ENCODE measurements at regions not wholly inside any gene's neighbourhood (a gene's known extent, or its start where the extent isn't known, plus 50 kb on each side); places are given as distances from the start of the nearest gene placed in this dataset.

DNA sequence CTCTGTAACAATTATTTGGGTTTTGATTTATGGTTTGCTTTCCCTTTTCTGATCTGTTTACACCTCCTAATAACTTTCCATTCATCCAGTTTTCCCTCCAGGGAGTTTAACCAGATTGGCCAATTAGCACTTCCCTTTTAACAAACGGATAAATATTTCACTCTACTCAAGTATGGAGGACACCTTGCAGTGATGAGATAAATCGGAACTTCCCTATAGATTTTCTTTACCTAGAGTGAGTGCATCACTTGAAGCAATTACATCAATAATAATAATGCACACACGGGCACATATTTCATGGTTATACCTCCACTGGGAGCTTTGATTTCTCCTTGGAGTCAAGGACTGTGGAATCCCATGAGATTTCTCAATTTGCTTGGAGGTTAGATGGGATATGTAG lies 239.1 kb upstream of the CFAP20DC start:
- H3K9me3 Mint-ChIP-seq, result no peaks in the 10 kb centered on the region
- DNase-seq (ENCODE audit: low spot score in 2 of 2) (no peak), ATAC-seq (replicated peaks; ENCODE audit: extremely low read depth, poor library complexity, severe bottlenecking) (no peak)
- H3K4me1 Mint-ChIP-seq, result peaks cover 8% of the 10 kb centered on the region
- no peak overlapping the region for H3K4me3 Mint-ChIP-seq
- H3K36me3 Mint-ChIP-seq (ENCODE audit: insufficient read depth), result peaks cover 1% of the 10 kb centered on the region
- no peak overlapping the region for H3K27ac Mint-ChIP-seq (ENCODE audit: low read depth)
- no peaks in the 10 kb centered on the region for H3K27me3 Mint-ChIP-seq

- no peak overlapping the region for H3K27ac Mint-ChIP-seq (ENCODE audit: low read depth)
- H3K27me3 Mint-ChIP-seq, result no peaks in the 10 kb centered on the region
- ATAC-seq (replicated peaks; ENCODE audit: extremely low read depth, poor library complexity, severe bottlenecking) (no peak), DNase-seq (ENCODE audit: low spot score in 2 of 2) (no peak)
- no peak overlapping the region for H3K4me3 Mint-ChIP-seq
- H3K36me3 Mint-ChIP-seq (ENCODE audit: insufficient read depth), result peaks cover 1% of the 10 kb centered on the region
- no peaks in the 10 kb centered on the region for H3K9me3 Mint-ChIP-seq
- H3K4me1 Mint-ChIP-seq, result peaks cover 8% of the 10 kb centered on the region
Measured at GRCh38 chr3:59286791-59287531, 237.1 kb upstream of the CFAP20DC start.

- no peak for DNase-seq (ENCODE audit: low spot score in 2 of 2)
- Mint-ChIP-seq H3K27me3 (no peaks in the 10 kb centered on the region), H3K36me3 (ENCODE audit: insufficient read depth) (peaks cover 1% of the 10 kb centered on the region), H3K9me3 (no peaks in the 10 kb centered on the region), H3K27ac (ENCODE audit: low read depth) (no peak overlapping the region), H3K4me1 (peaks cover 6% of the 10 kb centered on the region), H3K4me3 (no peak overlapping the region)
- no peak for ATAC-seq (replicated peaks; ENCODE audit: extremely low read depth, poor library complexity, severe bottlenecking)
Measured at GRCh38 chr3:59285560-59285959, 235.7 kb upstream of the CFAP20DC start.

DNA sequence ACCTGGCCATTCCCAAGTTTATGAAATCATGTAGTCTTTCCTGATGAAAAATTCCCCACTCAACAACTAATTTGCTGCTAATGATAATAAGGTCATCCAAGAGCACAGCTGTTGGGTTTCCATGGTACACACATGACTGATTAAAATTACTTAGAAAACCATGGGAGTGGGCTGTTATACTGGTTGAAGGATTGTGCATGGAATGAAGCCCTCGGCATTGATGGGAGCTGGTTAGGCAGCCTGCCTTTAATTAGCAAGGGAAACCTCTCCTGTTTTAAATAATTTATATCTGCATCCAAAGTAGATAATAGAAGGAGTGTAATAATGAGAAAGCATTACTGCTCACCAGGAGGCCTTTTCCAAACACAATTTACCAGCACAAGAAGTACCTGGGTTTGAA lies 235.1 kb upstream of the CFAP20DC start:
- Mint-ChIP-seq H3K27ac (ENCODE audit: low read depth) (no peak overlapping the region), H3K4me1 (no peaks in the 10 kb centered on the region), H3K36me3 (ENCODE audit: insufficient read depth) (peaks cover 1% of the 10 kb centered on the region), H3K27me3 (no peaks in the 10 kb centered on the region), H3K9me3 (no peaks in the 10 kb centered on the region), H3K4me3 (no peak overlapping the region)
- no peak for DNase-seq (ENCODE audit: low spot score in 2 of 2)
- ATAC-seq (replicated peaks; ENCODE audit: extremely low read depth, poor library complexity, severe bottlenecking), result no peak

DNA sequence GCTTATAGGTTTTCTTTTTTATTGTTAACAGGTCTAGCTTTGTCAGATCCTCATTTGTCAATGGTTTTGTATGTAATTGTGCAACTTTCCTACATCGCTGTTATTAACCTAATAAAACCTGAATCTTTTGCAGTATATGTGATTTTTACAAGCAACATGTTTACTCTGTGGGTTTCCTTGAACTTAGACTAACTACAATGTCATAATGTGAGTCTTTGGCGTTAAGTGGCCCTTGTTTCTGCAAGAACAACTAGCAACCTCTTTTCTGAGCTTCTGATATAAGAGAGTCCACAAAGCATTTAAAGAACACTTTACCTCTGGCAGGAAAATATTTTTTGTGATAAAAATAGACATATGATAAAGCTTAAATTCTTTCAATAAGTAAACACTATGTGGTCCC lies 230.3 kb upstream of the CFAP20DC start:
- Mint-ChIP-seq H3K9me3 (no peaks in the 10 kb centered on the region), H3K4me3 (no peak overlapping the region), H3K27ac (ENCODE audit: low read depth) (no peak overlapping the region), H3K4me1 (no peaks in the 10 kb centered on the region), H3K27me3 (no peaks in the 10 kb centered on the region), H3K36me3 (ENCODE audit: insufficient read depth) (no peaks in the 10 kb centered on the region)
- no peak for ATAC-seq (replicated peaks; ENCODE audit: extremely low read depth, poor library complexity, severe bottlenecking)
- DNase-seq (ENCODE audit: low spot score in 2 of 2), result no peak

DNA sequence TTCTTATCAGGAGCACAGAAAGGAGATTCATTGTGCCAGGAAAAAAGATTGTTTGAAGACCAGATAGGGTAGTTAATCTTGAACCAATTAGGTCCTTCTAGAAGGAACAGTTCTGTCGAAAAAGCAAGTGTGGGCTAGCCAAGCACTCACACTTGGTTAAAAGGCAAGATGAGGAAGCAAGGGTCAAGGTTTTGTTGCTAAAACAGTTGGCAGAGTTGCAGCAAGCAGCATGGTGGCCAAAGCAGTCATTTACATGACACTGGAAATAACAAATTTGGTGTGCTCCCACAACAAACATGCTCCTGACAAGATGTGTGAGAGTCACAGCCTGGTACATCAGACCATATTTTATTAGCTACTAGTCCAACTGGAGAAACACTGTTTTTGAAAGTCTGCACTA lies 228.0 kb upstream of the CFAP20DC start:
- Mint-ChIP-seq H3K4me3 (no peak overlapping the region), H3K27ac (ENCODE audit: low read depth) (no peak overlapping the region), H3K36me3 (ENCODE audit: insufficient read depth) (no peaks in the 10 kb centered on the region), H3K4me1 (no peaks in the 10 kb centered on the region), H3K9me3 (no peaks in the 10 kb centered on the region), H3K27me3 (no peaks in the 10 kb centered on the region)
- DNase-seq (ENCODE audit: low spot score in 2 of 2), result no peak
- ATAC-seq (replicated peaks; ENCODE audit: extremely low read depth, poor library complexity, severe bottlenecking), result no peak

DNA sequence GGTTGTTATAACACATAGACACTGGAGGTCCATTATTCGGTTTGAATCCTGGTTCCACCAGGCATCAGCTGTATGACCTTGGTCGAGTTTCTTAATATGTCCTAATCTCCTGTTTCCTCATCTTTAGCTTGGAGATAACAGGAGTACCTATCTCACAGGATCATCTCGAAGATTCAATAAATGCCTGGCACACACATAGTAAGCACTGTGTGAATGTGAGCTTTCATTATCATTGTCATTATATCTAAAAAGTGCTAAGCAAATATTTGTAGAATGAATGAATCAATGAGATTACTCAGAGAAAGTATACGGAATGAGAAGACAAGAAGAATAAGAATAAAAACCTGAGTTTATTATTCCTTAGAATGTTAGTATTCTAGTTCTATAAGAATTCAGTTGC lies 227.4 kb upstream of the CFAP20DC start:
- no peaks in the 10 kb centered on the region for H3K27me3 Mint-ChIP-seq
- H3K4me1 Mint-ChIP-seq, result no peaks in the 10 kb centered on the region
- H3K27ac Mint-ChIP-seq (ENCODE audit: low read depth), result no peak overlapping the region
- H3K4me3 Mint-ChIP-seq, result no peak overlapping the region
- ATAC-seq (replicated peaks; ENCODE audit: extremely low read depth, poor library complexity, severe bottlenecking) (no peak), DNase-seq (ENCODE audit: low spot score in 2 of 2) (no peak)
- H3K9me3 Mint-ChIP-seq, result no peaks in the 10 kb centered on the region
- H3K36me3 Mint-ChIP-seq (ENCODE audit: insufficient read depth), result no peaks in the 10 kb centered on the region

DNA sequence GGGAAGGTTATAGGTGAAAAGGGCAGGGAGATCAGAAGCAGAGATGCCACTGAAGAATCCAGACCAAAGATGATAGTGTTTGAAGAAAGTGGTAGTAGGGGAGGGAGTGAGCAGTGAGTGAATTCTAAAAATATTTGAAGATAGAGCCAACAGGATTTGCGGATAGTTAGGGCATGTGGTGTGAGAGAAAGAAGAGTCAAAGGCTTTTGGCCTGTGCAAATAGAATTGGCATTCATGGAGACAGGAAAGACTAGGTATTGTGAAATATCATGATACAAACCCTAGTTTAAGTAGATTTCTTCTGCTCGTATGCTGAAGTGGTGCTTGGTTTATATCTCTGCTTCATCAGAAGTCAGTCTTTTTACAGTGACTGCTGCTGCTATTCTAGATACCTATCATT lies 224.2 kb upstream of the CFAP20DC start:
- ATAC-seq (replicated peaks; ENCODE audit: extremely low read depth, poor library complexity, severe bottlenecking), result no peak
- no peak overlapping the region for H3K27ac Mint-ChIP-seq (ENCODE audit: low read depth)
- no peaks in the 10 kb centered on the region for H3K36me3 Mint-ChIP-seq (ENCODE audit: insufficient read depth)
- DNase-seq (ENCODE audit: low spot score in 2 of 2), result no peak
- H3K27me3 Mint-ChIP-seq, result no peaks in the 10 kb centered on the region
- H3K4me1 Mint-ChIP-seq, result no peaks in the 10 kb centered on the region
- no peak overlapping the region for H3K4me3 Mint-ChIP-seq
- H3K9me3 Mint-ChIP-seq, result no peaks in the 10 kb centered on the region

DNA sequence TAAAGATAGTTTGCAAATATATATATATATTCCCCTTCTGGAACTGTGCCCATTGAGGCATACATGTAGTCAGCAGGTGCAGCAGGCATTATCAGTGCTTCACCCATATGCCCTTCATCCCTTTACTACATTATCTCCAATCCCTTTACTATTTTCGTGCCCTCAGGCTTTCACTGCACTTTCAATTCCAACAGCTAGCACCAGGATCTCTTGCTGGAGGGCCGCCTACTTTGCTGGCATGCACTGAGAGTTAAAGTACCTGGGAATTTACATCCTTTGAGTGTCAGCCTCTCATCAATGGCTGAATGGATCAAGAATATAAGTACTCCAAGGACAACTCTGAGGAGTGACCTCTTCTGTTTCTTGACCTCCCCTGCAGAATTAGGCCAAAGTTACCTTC lies 222.1 kb upstream of the CFAP20DC start:
- Mint-ChIP-seq H3K27ac (ENCODE audit: low read depth) (no peak overlapping the region), H3K4me3 (no peak overlapping the region), H3K4me1 (no peaks in the 10 kb centered on the region), H3K27me3 (no peaks in the 10 kb centered on the region), H3K36me3 (ENCODE audit: insufficient read depth) (no peaks in the 10 kb centered on the region), H3K9me3 (no peaks in the 10 kb centered on the region)
- ATAC-seq (replicated peaks; ENCODE audit: extremely low read depth, poor library complexity, severe bottlenecking) (no peak), DNase-seq (ENCODE audit: low spot score in 2 of 2) (no peak)

DNA sequence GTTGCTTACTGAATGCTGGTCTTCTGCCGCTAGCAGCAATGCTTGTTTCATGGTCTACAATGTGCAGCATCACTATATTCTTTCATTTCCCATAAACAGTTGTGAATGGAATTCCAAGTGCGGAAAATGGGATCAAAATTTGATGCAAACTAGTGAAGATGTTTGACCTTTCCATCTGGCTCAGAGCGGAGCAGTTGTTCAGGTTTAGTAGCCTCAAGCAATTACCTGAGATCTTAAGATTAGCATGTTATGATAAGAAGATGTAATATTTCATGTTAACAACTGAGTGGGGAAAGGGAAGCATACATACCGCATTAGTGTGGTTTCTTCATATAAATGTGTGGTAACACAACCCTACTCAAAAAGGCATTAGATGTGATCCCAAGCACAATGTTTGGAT lies 221.1 kb upstream of the CFAP20DC start:
- no peaks in the 10 kb centered on the region for H3K27me3 Mint-ChIP-seq
- no peak overlapping the region for H3K4me3 Mint-ChIP-seq
- H3K9me3 Mint-ChIP-seq, result no peaks in the 10 kb centered on the region
- H3K27ac Mint-ChIP-seq (ENCODE audit: low read depth), result no peak overlapping the region
- no peaks in the 10 kb centered on the region for H3K36me3 Mint-ChIP-seq (ENCODE audit: insufficient read depth)
- DNase-seq (ENCODE audit: low spot score in 2 of 2) (no peak), ATAC-seq (replicated peaks; ENCODE audit: extremely low read depth, poor library complexity, severe bottlenecking) (no peak)
- H3K4me1 Mint-ChIP-seq, result no peaks in the 10 kb centered on the region

DNA sequence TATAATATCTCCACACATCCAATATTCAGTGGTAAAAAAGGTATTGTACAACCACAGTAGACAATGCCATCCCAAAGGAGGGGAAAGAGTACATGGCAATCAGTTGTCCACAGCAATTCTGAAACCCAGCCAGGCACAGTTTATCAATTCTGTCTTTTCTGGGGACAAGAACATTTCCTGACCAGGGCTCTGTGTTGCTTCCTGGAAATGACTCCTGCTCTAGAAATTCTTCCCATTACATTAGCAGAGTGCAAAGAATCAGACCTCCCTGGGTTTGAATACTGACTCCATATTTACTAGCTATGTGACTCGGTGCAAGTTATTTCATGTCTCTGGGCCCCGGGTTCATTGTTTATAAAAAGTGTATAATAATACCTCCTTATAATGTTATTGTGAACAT lies 220.4 kb upstream of the CFAP20DC start:
- no peaks in the 10 kb centered on the region for H3K36me3 Mint-ChIP-seq (ENCODE audit: insufficient read depth)
- H3K9me3 Mint-ChIP-seq, result no peaks in the 10 kb centered on the region
- DNase-seq (ENCODE audit: low spot score in 2 of 2) (no peak), ATAC-seq (replicated peaks; ENCODE audit: extremely low read depth, poor library complexity, severe bottlenecking) (no peak)
- H3K4me1 Mint-ChIP-seq, result no peaks in the 10 kb centered on the region
- H3K27ac Mint-ChIP-seq (ENCODE audit: low read depth), result no peak overlapping the region
- no peak overlapping the region for H3K4me3 Mint-ChIP-seq
- no peaks in the 10 kb centered on the region for H3K27me3 Mint-ChIP-seq

- no peaks in the 10 kb centered on the region for H3K27me3 Mint-ChIP-seq
- H3K27ac Mint-ChIP-seq (ENCODE audit: low read depth), result no peak overlapping the region
- H3K36me3 Mint-ChIP-seq (ENCODE audit: insufficient read depth), result no peaks in the 10 kb centered on the region
- no peak overlapping the region for H3K4me3 Mint-ChIP-seq
- H3K4me1 Mint-ChIP-seq, result no peaks in the 10 kb centered on the region
- DNase-seq (ENCODE audit: low spot score in 2 of 2) (no peak), ATAC-seq (replicated peaks; ENCODE audit: extremely low read depth, poor library complexity, severe bottlenecking) (no peak)
- H3K9me3 Mint-ChIP-seq, result peaks cover 6% of the 10 kb centered on the region
Measured at GRCh38 chr3:59268170-59268569, 218.3 kb upstream of the CFAP20DC start.

DNA sequence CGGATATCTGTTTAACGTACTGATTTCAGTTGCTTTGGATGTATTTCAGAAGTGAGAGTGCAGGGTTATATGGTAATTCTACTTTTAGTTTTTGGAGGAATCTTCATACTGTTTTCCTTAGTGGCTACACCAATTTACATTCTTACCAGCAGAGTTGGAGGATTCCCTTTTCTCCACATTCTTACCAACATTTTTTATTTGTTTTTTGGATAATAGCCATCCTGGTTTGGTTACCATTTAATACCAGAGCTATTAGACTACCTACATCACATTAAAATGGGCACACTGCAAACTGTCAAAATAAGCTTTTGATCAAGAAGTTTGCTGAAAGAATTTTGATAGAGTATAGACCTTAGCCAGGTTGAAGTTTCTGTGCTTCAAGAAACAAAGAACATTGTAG lies 217.2 kb upstream of the CFAP20DC start:
- Mint-ChIP-seq H3K4me1 (no peaks in the 10 kb centered on the region), H3K27ac (ENCODE audit: low read depth) (no peak overlapping the region), H3K9me3 (peaks cover 6% of the 10 kb centered on the region), H3K36me3 (ENCODE audit: insufficient read depth) (no peaks in the 10 kb centered on the region), H3K4me3 (no peak overlapping the region), H3K27me3 (no peaks in the 10 kb centered on the region)
- DNase-seq (ENCODE audit: low spot score in 2 of 2) (no peak), ATAC-seq (replicated peaks; ENCODE audit: extremely low read depth, poor library complexity, severe bottlenecking) (no peak)

DNA sequence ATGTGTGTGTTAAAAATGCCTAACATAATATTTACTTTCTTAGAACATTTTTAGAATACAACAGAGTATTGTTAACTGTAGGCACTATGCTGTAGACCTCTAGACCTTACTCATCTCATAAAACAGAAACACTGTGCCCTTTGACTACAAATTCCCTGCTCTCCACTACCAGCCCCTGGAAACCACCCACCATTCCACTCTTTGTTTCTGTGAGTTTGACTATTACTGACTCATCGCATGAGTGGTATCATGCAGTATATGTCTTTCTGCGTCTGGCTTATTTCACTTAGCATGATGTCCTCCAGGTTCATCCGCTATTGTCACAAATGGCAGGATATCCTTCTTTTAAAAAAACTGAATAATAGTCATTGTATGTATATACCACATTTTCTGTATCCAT lies 216.7 kb upstream of the CFAP20DC start:
- no peak for ATAC-seq (replicated peaks; ENCODE audit: extremely low read depth, poor library complexity, severe bottlenecking)
- no peak overlapping the region for H3K4me3 Mint-ChIP-seq
- no peaks in the 10 kb centered on the region for H3K27me3 Mint-ChIP-seq
- peaks cover 6% of the 10 kb centered on the region for H3K9me3 Mint-ChIP-seq
- H3K27ac Mint-ChIP-seq (ENCODE audit: low read depth), result no peak overlapping the region
- DNase-seq (ENCODE audit: low spot score in 2 of 2), result no peak
- no peaks in the 10 kb centered on the region for H3K36me3 Mint-ChIP-seq (ENCODE audit: insufficient read depth)
- no peaks in the 10 kb centered on the region for H3K4me1 Mint-ChIP-seq

All from central memory CD8-positive, alpha-beta T cell (primary cell).